CD4-positive, alpha-beta T cell treated with Interleukin-1 beta for 1 hour (primary cell): ENCODE measurements at regions not wholly inside any gene's neighbourhood (a gene's known extent, or its start where the extent isn't known, plus 50 kb on each side); places are given as distances from the start of the nearest gene placed in this dataset.
"Not testable (repeated sequence)": the region's sequence is repeated elsewhere in the genome, so short reads cannot be mapped to it uniquely, and the experiment has no call there.

Experiments
- DNase-seq, 2 donors: peaks; one replicate each; pipeline ENCODE4 v3.0.0-alpha.2; 2020 to 2022

DNA sequence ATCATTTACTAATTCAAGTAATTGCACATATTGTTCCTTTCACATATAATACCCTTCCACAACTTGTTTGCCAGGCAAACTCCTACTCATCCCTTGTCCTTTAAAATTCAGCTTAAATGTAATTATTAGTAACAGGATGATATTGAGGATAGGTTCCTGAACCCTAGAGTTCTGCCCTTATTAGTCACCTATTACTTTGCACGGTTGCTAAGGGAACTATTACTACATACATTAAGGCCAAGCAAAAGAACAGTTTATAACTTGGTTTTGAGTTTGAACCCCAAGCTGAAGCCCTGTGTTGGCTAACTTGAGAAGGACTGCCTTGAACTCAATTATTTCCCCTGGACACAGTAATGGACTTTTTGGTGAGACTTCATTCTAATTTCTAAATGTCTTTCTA lies 529.7 kb downstream of the IGSF11 start:
- DNase-seq = no peak

- DNase-seq = no peak
Observed at GRCh38 chr3:118505784-118506183, 528.9 kb downstream of the IGSF11 start.

DNA sequence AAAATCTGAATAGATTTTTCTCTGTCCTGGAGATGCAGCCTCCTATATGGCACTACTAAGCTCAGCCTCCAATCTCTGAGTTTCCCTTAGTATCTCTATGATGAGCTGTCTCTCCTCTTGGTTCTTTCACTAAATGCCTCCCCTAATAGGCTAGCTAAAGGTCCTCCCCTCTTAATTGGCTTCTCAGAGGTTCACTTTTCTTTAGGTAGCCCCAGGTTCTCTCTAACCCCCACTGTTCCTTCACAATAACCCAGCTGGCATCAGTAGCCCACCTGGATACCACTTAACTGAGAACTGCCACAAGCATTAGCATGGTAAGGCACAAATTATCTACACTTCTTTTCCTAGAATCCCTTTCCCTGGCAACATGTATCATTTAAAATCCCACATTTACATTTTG lies 523.2 kb downstream of the IGSF11 start:
- DNase-seq = no peak

GRCh38 chr3:118512301-118512700 lies 522.3 kb downstream of the IGSF11 start:
- DNase-seq = no peak

- no peak for DNase-seq
Observed at GRCh38 chr3:118525077-118525476, 509.6 kb downstream of the IGSF11 start.

DNA sequence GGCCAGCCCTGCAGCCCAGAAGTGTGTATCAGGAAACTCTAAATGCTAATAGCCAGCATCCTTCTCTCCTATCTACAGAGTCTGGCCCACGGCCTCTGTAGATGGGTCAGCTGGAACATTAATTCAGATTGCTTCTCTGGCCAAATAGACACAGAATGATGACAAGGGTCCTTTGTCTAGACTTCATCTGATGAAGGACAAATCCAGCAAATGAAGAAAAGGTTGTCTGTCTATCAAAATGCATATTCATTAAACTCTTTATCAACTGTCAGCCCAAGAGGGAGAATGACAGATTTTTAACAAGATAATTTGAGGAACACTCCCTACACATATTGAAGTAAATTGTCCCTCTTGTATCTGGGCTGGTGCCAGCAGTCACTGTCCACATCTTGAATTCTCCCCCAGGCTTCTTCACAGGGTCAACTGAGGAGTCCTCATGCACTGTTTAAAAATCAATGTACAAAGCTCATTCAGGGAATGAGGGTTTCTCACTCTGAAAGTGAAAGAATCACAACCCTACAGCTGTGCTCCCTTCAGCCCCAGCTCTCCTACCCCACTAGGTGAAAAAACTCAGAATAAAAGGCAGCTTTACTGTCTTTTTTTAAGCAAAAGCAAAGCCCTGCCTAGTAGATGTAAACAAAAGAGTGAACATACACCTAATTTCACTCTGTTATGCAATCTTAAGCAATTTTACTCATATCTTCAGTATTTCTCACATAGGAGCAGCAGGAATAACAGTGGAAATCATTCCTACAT lies 507.7 kb downstream of the IGSF11 start:
- no peak for DNase-seq

DNA sequence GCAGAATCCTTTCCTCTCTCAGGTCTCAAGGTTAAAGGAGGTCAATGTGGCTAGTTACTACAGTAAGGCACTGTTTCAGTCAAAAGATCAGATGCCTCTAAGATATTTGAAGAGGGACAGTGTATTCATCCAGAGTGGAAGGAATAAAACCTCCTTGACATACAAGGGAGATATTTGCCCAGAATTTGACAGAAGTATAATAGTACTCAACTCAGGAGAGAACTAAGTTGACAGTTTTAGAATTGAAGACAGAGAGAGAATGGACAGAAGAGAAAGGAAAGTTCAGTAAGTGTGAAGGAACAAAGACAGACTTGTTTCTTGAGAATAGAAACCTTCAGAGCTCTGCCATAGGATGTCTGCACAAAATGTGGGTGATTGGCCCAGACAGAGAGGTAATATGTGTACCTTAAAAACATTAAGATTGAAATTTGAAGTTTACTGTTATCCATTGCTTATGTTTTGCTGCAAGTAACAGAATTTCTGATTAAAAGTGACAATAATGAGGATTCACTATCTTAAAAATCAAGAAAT lies 507.1 kb downstream of the IGSF11 start:
- no peak for DNase-seq

GRCh38 chr3:118529554-118529953 lies 505.1 kb downstream of the IGSF11 start:
- DNase-seq = no peak

GRCh38 chr3:118530350-118530922 lies 504.2 kb downstream of the IGSF11 start:
- DNase-seq = no peak

- not testable (repeated sequence) for DNase-seq
Observed at GRCh38 chr3:118530927-118531356, 503.7 kb downstream of the IGSF11 start.

DNA sequence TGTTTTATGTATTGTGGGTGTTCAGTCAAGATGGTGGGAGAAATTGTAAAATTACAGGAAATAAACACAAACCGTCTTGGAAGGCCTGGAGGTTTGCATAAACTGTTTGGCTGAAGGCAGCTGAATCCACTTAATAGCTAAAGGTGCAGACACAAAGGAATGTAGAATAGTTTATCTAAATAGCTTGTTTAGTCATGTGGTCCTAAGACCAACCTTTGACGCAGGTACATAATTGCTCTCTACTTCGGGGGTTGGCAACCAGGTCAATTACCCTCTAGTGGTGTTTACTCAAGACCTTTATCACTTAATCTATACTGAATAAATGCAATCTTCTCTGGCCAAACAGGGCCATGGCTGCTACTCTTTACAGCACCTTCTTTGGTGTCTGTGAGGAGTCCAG lies 502.8 kb downstream of the IGSF11 start:
- no peak for DNase-seq

GRCh38 chr3:118533676-118534075 lies 501.0 kb downstream of the IGSF11 start:
- no peak for DNase-seq

- DNase-seq = no peak
Observed at GRCh38 chr3:118534519-118534918, 500.1 kb downstream of the IGSF11 start.

- DNase-seq = no peak
Observed at GRCh38 chr3:118536764-118537163, 497.9 kb downstream of the IGSF11 start.

- no peak for DNase-seq
Observed at GRCh38 chr3:118537454-118537853, 497.2 kb downstream of the IGSF11 start.

- DNase-seq = no peak
Observed at GRCh38 chr3:118538187-118538586, 496.5 kb downstream of the IGSF11 start.

DNA sequence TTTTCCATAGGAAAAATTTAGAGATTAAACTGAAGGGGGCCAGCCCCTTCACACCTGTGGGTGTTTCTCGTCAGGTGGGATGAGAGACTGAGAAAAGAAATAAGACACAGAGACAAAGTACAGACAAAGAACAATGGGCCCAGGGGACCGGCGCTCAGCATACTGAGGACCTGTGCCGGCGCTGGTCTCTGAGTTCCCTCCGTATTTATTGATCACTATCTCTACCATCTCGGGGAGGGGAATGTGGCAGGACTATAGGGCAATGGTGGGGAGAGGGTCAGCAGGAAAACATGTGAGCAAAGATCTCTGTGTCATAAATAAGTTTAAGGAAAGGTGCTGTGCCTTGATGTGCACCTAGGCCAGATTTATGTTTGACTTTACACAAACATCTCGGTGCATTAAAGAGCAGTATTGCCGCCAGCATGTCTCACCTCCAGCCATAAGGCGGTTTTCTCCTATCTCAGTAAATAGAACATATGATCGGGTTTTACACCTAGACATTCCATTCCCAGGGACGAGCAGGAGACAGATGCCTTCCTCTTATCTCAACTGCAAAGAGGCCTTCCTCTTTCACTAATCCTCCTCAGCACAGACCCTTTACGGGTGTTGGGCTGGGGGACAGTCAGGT lies 494.7 kb downstream of the IGSF11 start:
- not testable (repeated sequence) for DNase-seq

DNA sequence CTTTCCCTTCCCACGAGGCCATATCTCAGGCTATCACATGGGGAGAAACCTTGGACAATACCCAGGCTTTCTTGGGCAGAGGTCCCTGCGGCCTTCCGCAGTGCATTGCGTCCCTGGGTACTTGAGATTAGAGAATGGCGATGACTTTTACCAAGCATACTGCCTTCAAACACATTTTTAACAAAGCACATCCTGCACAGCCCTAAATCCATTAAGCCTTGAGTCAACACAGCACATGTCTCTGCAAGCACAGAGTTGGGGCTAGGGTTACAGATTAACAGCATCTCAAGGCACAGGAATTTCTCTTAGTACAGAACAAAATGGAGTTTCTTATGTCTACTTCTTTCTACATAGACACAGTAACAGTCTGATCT lies 494.2 kb downstream of the IGSF11 start:
- not testable (repeated sequence) for DNase-seq

DNA sequence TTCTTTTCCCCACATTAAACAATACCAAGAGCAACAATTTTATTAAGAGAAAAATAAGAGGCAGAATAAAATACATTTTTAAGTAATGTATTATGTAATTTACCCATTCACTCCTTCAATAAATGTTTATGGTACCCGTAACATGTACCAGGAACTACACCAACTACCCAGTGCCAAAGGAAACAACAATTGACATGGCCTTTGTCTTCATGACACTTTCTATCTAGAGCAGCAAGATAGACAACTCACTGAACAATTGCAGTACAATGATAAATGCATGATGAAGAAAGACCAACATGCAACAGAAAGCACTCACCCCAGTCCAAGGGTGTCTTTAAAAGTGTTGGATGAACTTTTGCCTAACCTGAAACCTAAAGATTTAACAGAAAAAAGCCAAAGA lies 493.8 kb downstream of the IGSF11 start:
- DNase-seq = no peak

DNA sequence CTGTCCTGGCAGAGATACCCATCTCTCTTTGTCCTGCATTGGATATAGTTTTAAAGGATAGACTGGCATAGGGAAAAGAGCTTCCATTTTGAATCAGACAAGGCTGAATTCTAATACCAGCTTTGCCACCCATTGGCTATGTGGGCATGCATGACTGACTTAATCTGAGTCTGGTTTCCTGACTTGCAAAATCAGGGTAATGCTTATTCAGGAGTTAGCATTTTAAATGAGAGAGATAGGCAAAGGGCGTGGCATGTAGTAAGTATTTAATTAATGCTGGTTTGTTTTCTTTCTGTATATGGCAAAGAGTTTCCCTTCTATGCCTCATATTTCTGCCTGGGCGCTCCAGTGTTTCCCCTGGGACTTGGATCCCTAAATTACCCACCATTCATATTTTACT lies 492.9 kb downstream of the IGSF11 start:
- DNase-seq = no peak

- DNase-seq = no peak
Observed at GRCh38 chr3:118543832-118544231, 490.8 kb downstream of the IGSF11 start.

- no peak for DNase-seq
Observed at GRCh38 chr3:118544458-118544857, 490.2 kb downstream of the IGSF11 start.

DNA sequence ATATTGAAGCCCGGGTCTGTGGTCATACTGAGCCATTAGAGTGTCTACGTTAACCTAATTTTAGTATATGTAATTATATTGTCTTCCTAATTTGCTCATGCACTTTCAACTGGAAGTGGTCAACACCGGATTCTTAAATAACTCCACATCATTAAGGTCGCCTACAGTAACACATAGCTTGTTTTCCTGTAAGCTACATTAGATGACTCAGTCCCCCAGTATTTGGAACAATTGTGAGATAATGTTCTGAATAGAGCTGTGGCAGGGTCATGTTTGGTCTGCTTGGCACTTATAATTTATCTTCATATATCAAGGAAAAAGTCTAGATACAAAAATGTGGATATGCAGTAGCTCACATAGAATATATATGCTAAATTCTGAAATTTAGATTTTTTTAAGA lies 486.2 kb downstream of the IGSF11 start:
- DNase-seq = no peak

- no peak for DNase-seq
Observed at GRCh38 chr3:118550122-118550521, 484.5 kb downstream of the IGSF11 start.
